H1 (cell line): ENCODE measurements at regions not wholly inside any gene's neighbourhood (a gene's known extent, or its start where the extent isn't known, plus 50 kb on each side); places are given as distances from the start of the nearest gene placed in this dataset.

Source experiments
- CTCF ChIA-PET: fragments of 300-600 bp; sonication (Branson Sonifier 250); formaldehyde crosslinking; loops from one replicate; lab custom pipeline; 2021; ENCODE audit not compliant: partially characterized antibody; lab: Charles Lee
- POLR2A ChIA-PET: fragments of 300-600 bp; sonication (Branson Sonifier 250); formaldehyde crosslinking; loops from one replicate; lab custom pipeline; 2021; ENCODE audit warnings: inconsistent platforms; ENCODE audit not compliant: partially characterized antibody; lab: Charles Lee
- DNase-seq, 2 experiments: peaks; one replicate each; pipeline versions ENCODE4 v3.0.0 to v3.0.0-alpha.2; 2010 to 2022; ENCODE audit warnings: low spot score in 2 of 2, low read depth in 1 of 2, mixed read lengths in 1 of 2
- FAIRE-seq: peaks from 2 replicates; lab custom pipeline; 2011; peaks lifted over from hg19 to GRCh38; lab: Jason Lieb, UNC
- H2AFZ ChIP-seq: 2 replicates; pipeline ENCODE4 v1.8.1; 2012; ENCODE audit warnings: low read length, inconsistent platforms
- H2AK5ac ChIP-seq: 2 replicates; pipeline ENCODE4 v1.6.1; 2013; ENCODE audit warnings: low read depth, low read length
- H2BK120ac ChIP-seq: replicated peaks from 2 replicates; pipeline ENCODE3; 2013; ENCODE audit warnings: low read depth, low read length, inconsistent platforms
- H2BK12ac ChIP-seq: 2 replicates; pipeline ENCODE4 v1.6.1; 2013; ENCODE audit warnings: low read depth, low read length
- H2BK15ac ChIP-seq: 2 replicates; pipeline ENCODE4 v1.6.1; 2013; ENCODE audit warnings: low read length
- H2BK20ac ChIP-seq: 2 replicates; pipeline ENCODE4 v1.6.1; 2013; ENCODE audit warnings: low read length
- H2BK5ac ChIP-seq: 2 replicates; pipeline ENCODE4 v1.6.1; 2013; ENCODE audit warnings: low read depth, low read length
- H3K14ac ChIP-seq: 2 replicates; pipeline ENCODE4 v1.6.1; 2013; ENCODE audit warnings: inconsistent platforms; ENCODE audit not compliant: insufficient read length
- H3K18ac ChIP-seq: 2 replicates; pipeline ENCODE4 v1.6.1; 2013; ENCODE audit warnings: low read length; ENCODE audit errors: extremely low read depth
- H3K23ac ChIP-seq: 2 replicates; pipeline ENCODE4 v1.6.1; 2013; ENCODE audit warnings: inconsistent platforms; ENCODE audit not compliant: insufficient read length
- H3K23me2 ChIP-seq: 2 replicates; pipeline ENCODE4 v1.6.1; 2013; ENCODE audit warnings: low read depth, low read length
- H3K27ac ChIP-seq: 2 replicates; pipeline ENCODE4 v1.6.1; 2011; ENCODE audit warnings: low read depth, low read length, inconsistent platforms
- H3K27me3 ChIP-seq, 4 experiments: replicated peaks in 1 of 4; 1 replicate in 1 of 4; 2 replicates in 3 of 4; pipeline versions ENCODE4 v1.6.1 to v1.8.1; 2011 to 2013; ENCODE audit warnings: low read length in 3 of 4, mild to moderate bottlenecking in 3 of 4, inconsistent platforms in 2 of 4, mixed read lengths in 2 of 4, moderate library complexity in 1 of 4; ENCODE audit not compliant: control insufficient read depth in 3 of 4, insufficient read depth in 3 of 4; ENCODE audit errors: extremely low read depth in 1 of 4
- H3K36me3 ChIP-seq, 4 experiments: 2 replicates each; pipeline versions ENCODE4 v1.6.1 to v1.8.1; 2011 to 2013; ENCODE audit warnings: mild to moderate bottlenecking in 4 of 4, low read length in 3 of 4, moderate library complexity in 2 of 4, control low read depth in 1 of 4, inconsistent platforms in 1 of 4; ENCODE audit not compliant: insufficient read depth in 4 of 4, control insufficient read depth in 2 of 4
- H3K4ac ChIP-seq: replicated peaks from 2 replicates; pipeline ENCODE3; 2013; ENCODE audit warnings: low read length, low read depth, mixed read lengths, inconsistent platforms; ENCODE audit not compliant: insufficient read length
- H3K4me1 ChIP-seq, 4 experiments: replicated peaks in 1 of 4; 1 replicate in 1 of 4; 2 replicates in 3 of 4; pipeline versions ENCODE4 v1.6.1 to v1.8.1; 2011 to 2013; ENCODE audit warnings: low read length in 3 of 4, inconsistent platforms in 2 of 4, mixed read lengths in 1 of 4; ENCODE audit not compliant: insufficient read depth in 4 of 4, control insufficient read depth in 3 of 4
- H3K4me2 ChIP-seq, 2 experiments: 2 replicates each; pipeline versions ENCODE4 v1.6.1 to v1.8.1; 2011 to 2013; ENCODE audit warnings: low read depth in 2 of 2, low read length in 2 of 2, control low read depth in 1 of 2, inconsistent platforms in 1 of 2, mild to moderate bottlenecking in 1 of 2; ENCODE audit not compliant: insufficient read depth in 1 of 2
- H3K4me3 ChIP-seq, 4 experiments: fragments of 200-600, 300-600 bp in 1 of 4; sonication (generic), shearing (Covaris generic), sonication (Bioruptor Twin) in 1 of 4; 2 replicates each; pipeline versions ENCODE4 v1.5.1 to v1.8.1; 2011 to 2016; ENCODE audit warnings: low read length in 4 of 4, low read depth in 3 of 4, control low read depth in 2 of 4, inconsistent platforms in 2 of 4, mild to moderate bottlenecking in 2 of 4, mixed read lengths in 1 of 4, moderate library complexity in 1 of 4; ENCODE audit not compliant: insufficient read depth in 2 of 4; ENCODE audit errors: extremely low read depth in 1 of 4
- H3K56ac ChIP-seq: replicated peaks from 2 replicates; pipeline ENCODE3; 2013; ENCODE audit warnings: low read depth, mild to moderate bottlenecking, mixed read lengths, low read length, inconsistent platforms; ENCODE audit not compliant: insufficient read length
- H3K79me1 ChIP-seq: 2 replicates; pipeline ENCODE4 v1.6.1; 2013; ENCODE audit warnings: low read depth, low read length, control low read depth
- H3K79me2 ChIP-seq, 2 experiments: 2 replicates each; pipeline versions ENCODE4 v1.6.1 to v1.8.1; 2012 to 2013; ENCODE audit warnings: low read length in 2 of 2, mild to moderate bottlenecking in 2 of 2, inconsistent platforms in 1 of 2; ENCODE audit not compliant: insufficient read depth in 2 of 2, control insufficient read depth in 1 of 2
- H3K9ac ChIP-seq, 4 experiments: replicated peaks in 1 of 4; 1 replicate in 1 of 4; 2 replicates in 3 of 4; pipeline versions ENCODE4 v1.6.1 to v1.8.1; 2011 to 2013; ENCODE audit warnings: low read depth in 3 of 4, low read length in 3 of 4, control low read depth in 2 of 4, mild to moderate bottlenecking in 2 of 4, moderate library complexity in 2 of 4, inconsistent platforms in 1 of 4; ENCODE audit errors: extremely low read depth in 1 of 4
- H3K9me3 ChIP-seq, 2 experiments: 2 replicates each; pipeline versions ENCODE4 v1.6.1 to v1.8.1; 2012 to 2013; ENCODE audit warnings: mild to moderate bottlenecking in 2 of 2, moderate library complexity in 2 of 2, control low read depth in 1 of 2, inconsistent platforms in 1 of 2, low read depth in 1 of 2, low read length in 1 of 2, mixed read lengths in 1 of 2; ENCODE audit not compliant: insufficient read depth in 2 of 2
- H4K20me1 ChIP-seq, 2 experiments: replicated peaks in 1 of 2; 2 replicates each; pipeline versions ENCODE3 to v1.8.1; 2011 to 2013; ENCODE audit warnings: inconsistent platforms in 2 of 2, low read length in 2 of 2, mild to moderate bottlenecking in 1 of 2; ENCODE audit not compliant: insufficient read depth in 2 of 2, control insufficient read depth in 1 of 2
- H4K5ac ChIP-seq: 2 replicates; pipeline ENCODE4 v1.6.1; 2013; ENCODE audit warnings: low read length, low read depth, mixed read lengths, inconsistent platforms; ENCODE audit not compliant: insufficient read length
- H4K8ac ChIP-seq: 2 replicates; pipeline ENCODE4 v1.8.0; 2013; ENCODE audit warnings: mild to moderate bottlenecking, moderate library complexity, low read length, inconsistent platforms; ENCODE audit not compliant: insufficient read depth; ENCODE audit errors: extremely low read depth
- H4K91ac ChIP-seq: replicated peaks from 2 replicates; pipeline ENCODE3; 2013; ENCODE audit warnings: low read length, mixed read lengths, inconsistent platforms; ENCODE audit not compliant: insufficient read length
- GABPA ChIP-seq: IDR thresholded peaks from 2 replicates; pipeline ENCODE4 v1.6.1; 2011; ENCODE audit warnings: mild to moderate bottlenecking, low read length, moderate library complexity, borderline replicate concordance; ENCODE audit not compliant: insufficient read depth
- WGBS, 2 experiments: shearing (Covaris generic) in 1 of 2; methylation state at CpG; one replicate each; pipeline versions ENCODE4 v1.1.6 to v1.1.7; 2013 to 2015; ENCODE audit warnings: low lambda C conversion rate in 2 of 2, mixed read lengths in 2 of 2, inconsistent platforms in 1 of 2, low coverage in 1 of 2, missing lambda C conversion rate in 1 of 2; ENCODE audit not compliant: insufficient replicate concordance in 2 of 2, insufficient coverage in 1 of 2, insufficient read length in 1 of 2; ENCODE audit errors: extremely low coverage in 1 of 2, missing lambda C conversion rate in 1 of 2; 5-methylcytosine and 5-hydroxymethylcytosine counted together

DNA sequence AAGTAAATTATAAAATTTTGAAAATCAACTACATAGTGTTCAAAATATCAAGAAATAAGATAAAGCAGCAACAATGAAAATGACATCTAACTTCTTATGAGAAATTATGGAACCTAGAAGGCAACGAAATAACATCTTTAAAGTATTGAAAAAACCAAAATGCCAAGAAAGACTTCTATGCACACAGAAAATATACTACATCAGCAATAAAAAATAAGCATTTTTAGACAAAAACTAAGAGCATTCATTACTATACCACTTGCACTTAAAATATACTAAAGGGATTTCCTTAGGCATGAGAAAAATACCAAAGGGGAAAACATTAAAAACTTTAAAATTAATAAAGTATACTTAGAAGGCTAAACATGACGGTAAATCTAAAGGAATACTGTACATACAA, 556.3 kb downstream of the NUP35 start:
- Histone ChIP-seq H3K23me2 (no peaks in the 10 kb centered on the region; the same call in 1 of the 2 replicates), H3K27me3 (peaks cover 6 to 31% (median 18%) of the 10 kb centered on the region in 4 experiments; a peak in 6 of 7 replicates), H4K5ac (no peak overlapping the region), H3K23ac (no peak overlapping the region), H2AFZ (no peak overlapping the region), H3K9me3 (no peaks in the 10 kb centered on the region), H3K4me1 (peaks cover 0 to 6% (median 0%) of the 10 kb centered on the region in 4 experiments; a peak in 1 of 7 replicates), H3K18ac (no peak overlapping the region), H3K9ac (no peak overlapping the region), H3K79me1 (no peaks in the 10 kb centered on the region), H3K56ac (no peak overlapping the region), H3K4me2 (no peak overlapping the region), H4K91ac (no peak overlapping the region), H2BK120ac (no peak overlapping the region), H4K8ac (no peak overlapping the region), H3K4me3 (no peak overlapping the region), H2BK15ac (no peak overlapping the region), H3K79me2 (no peaks in the 10 kb centered on the region), H3K27ac (no peak overlapping the region), H3K36me3 (no peaks in the 10 kb centered on the region; a peak in 1 of 8 replicates), H4K20me1 (no peaks in the 10 kb centered on the region), H2BK20ac (no peak overlapping the region), H3K4ac (no peak overlapping the region), H2AK5ac (no peak overlapping the region), H2BK12ac (no peak overlapping the region), H3K14ac (no peak overlapping the region), H2BK5ac (no peak overlapping the region)
- FAIRE-seq (no peak), DNase-seq (no peak)
- TF ChIP-seq GABPA: no peak
- ChIA-PET CTCF (no interaction called here), POLR2A (no interaction called here)
- 61% methylated on average over 2 of the region's 2 CpGs; no CpG with 5 or more reads in 1 of the 2 experiments for WGBS, 2 experiments
